ENCODE measurements at regions not wholly inside any gene's neighbourhood (a gene's known extent, or its start where the extent isn't known, plus 50 kb on each side); places are given as distances from the start of the nearest gene placed in this dataset.

GRCh38 chr15:81987628-81988027, 58.2 kb downstream of the MEX3B start:
- Histone ChIP-seq H3K36me3 (ENCODE audit: control insufficient read depth in 1 of 2, insufficient read depth in 2 of 2, low read length in 2 of 2) (no peaks in the 10 kb centered on the region), H4K8ac (ENCODE audit: low read depth, low read length) (no peak overlapping the region), H3K18ac (ENCODE audit: low read length) (no peak overlapping the region), H3K9me3 (ENCODE audit: insufficient read depth, low read depth, low read length) (peaks cover 2% of the 10 kb centered on the region), H3K9ac (ENCODE audit: low read length) (no peak overlapping the region), H2AFZ (ENCODE audit: insufficient read depth, low read length, poor library complexity) (no peak overlapping the region), H4K91ac (ENCODE audit: low read depth, low read length) (no peak overlapping the region), H2BK5ac (ENCODE audit: low read depth, low read length, poor library complexity) (no peak overlapping the region), H3K4me3 (ENCODE audit: low read depth, low read length) (no peak overlapping the region), H2BK12ac (ENCODE audit: low read length) (no peak overlapping the region), H2BK120ac (ENCODE audit: insufficient read depth, low read length, poor library complexity) (no peak overlapping the region), H3K79me2 (ENCODE audit: control insufficient read depth, insufficient read depth, low read length, poor library complexity) (no peaks in the 10 kb centered on the region), H2AK5ac (ENCODE audit: low read length) (no peak overlapping the region), H3K4me2 (ENCODE audit: low read length) (no peak overlapping the region), H3K27me3 (ENCODE audit: insufficient read depth, low read length) (no peaks in the 10 kb centered on the region), H3K4me1 (ENCODE audit: control insufficient read depth in 1 of 2, insufficient read depth in 2 of 2, low read length in 2 of 2) (no peaks in the 10 kb centered on the region), H3K79me1 (ENCODE audit: low read length) (no peaks in the 10 kb centered on the region), H3K4ac (ENCODE audit: low read depth, low read length) (no peak overlapping the region), H3K14ac (ENCODE audit: low read length) (no peak overlapping the region), H3K27ac (ENCODE audit: low read depth, low read length) (no peak overlapping the region), H3K23ac (ENCODE audit: low read length) (no peak overlapping the region), H4K12ac (ENCODE audit: low read depth, low read length) (no peak overlapping the region)
- DNase-seq: no peak
- WGBS (ENCODE audit: extremely low coverage, insufficient coverage, insufficient read length): 100% methylated on average over 1 of the region's 4 CpGs

- H3K23ac ChIP-seq (ENCODE audit: low read length): no peak overlapping the region
- H3K79me1 ChIP-seq (ENCODE audit: low read length): no peaks in the 10 kb centered on the region
- no peak overlapping the region for H3K27ac ChIP-seq (ENCODE audit: low read depth, low read length)
- no peaks in the 10 kb centered on the region for H3K36me3 ChIP-seq (ENCODE audit: control insufficient read depth in 1 of 2, insufficient read depth in 2 of 2, low read length in 2 of 2)
- no peak overlapping the region for H3K4me3 ChIP-seq (ENCODE audit: low read depth, low read length)
- H2BK120ac ChIP-seq (ENCODE audit: insufficient read depth, low read length, poor library complexity): no peak overlapping the region
- no peak overlapping the region for H2AFZ ChIP-seq (ENCODE audit: insufficient read depth, low read length, poor library complexity)
- H3K4me2 ChIP-seq (ENCODE audit: low read length): no peak overlapping the region
- no peak overlapping the region for H3K4ac ChIP-seq (ENCODE audit: low read depth, low read length)
- H4K12ac ChIP-seq (ENCODE audit: low read depth, low read length): no peak overlapping the region
- H2BK12ac ChIP-seq (ENCODE audit: low read length): no peak overlapping the region
- H3K14ac ChIP-seq (ENCODE audit: low read length): no peak overlapping the region
- H2AK5ac ChIP-seq (ENCODE audit: low read length): no peak overlapping the region
- no peak overlapping the region for H2BK5ac ChIP-seq (ENCODE audit: low read depth, low read length, poor library complexity)
- no peak overlapping the region for H3K18ac ChIP-seq (ENCODE audit: low read length)
- no peaks in the 10 kb centered on the region for H3K27me3 ChIP-seq (ENCODE audit: insufficient read depth, low read length)
- no CpG with 5 or more reads among the region's 10 CpGs for WGBS (ENCODE audit: extremely low coverage, insufficient coverage, insufficient read length)
- H4K91ac ChIP-seq (ENCODE audit: low read depth, low read length): no peak overlapping the region
- H4K8ac ChIP-seq (ENCODE audit: low read depth, low read length): no peak overlapping the region
- no peaks in the 10 kb centered on the region for H3K79me2 ChIP-seq (ENCODE audit: control insufficient read depth, insufficient read depth, low read length, poor library complexity)
- no peaks in the 10 kb centered on the region for H3K4me1 ChIP-seq (ENCODE audit: control insufficient read depth in 1 of 2, insufficient read depth in 2 of 2, low read length in 2 of 2)
- no peak overlapping the region for H3K9ac ChIP-seq (ENCODE audit: low read length)
- H3K9me3 ChIP-seq (ENCODE audit: insufficient read depth, low read depth, low read length): no peaks in the 10 kb centered on the region
- no peak for DNase-seq
Measured at GRCh38 chr15:81983497-81983896, 62.3 kb downstream of the MEX3B start.

GRCh38 chr15:81982808-81983207, 63.0 kb downstream of the MEX3B start:
- H3K9me3 ChIP-seq (ENCODE audit: insufficient read depth, low read depth, low read length): no peaks in the 10 kb centered on the region
- no peak overlapping the region for H3K4ac ChIP-seq (ENCODE audit: low read depth, low read length)
- no peaks in the 10 kb centered on the region for H3K79me1 ChIP-seq (ENCODE audit: low read length)
- no peak overlapping the region for H3K4me3 ChIP-seq (ENCODE audit: low read depth, low read length)
- no peak overlapping the region for H2BK5ac ChIP-seq (ENCODE audit: low read depth, low read length, poor library complexity)
- WGBS (ENCODE audit: extremely low coverage, insufficient coverage, insufficient read length): no CpG with 5 or more reads among the region's 5 CpGs
- no peak overlapping the region for H3K18ac ChIP-seq (ENCODE audit: low read length)
- no peaks in the 10 kb centered on the region for H3K36me3 ChIP-seq (ENCODE audit: control insufficient read depth in 1 of 2, insufficient read depth in 2 of 2, low read length in 2 of 2)
- no peaks in the 10 kb centered on the region for H3K4me1 ChIP-seq (ENCODE audit: control insufficient read depth in 1 of 2, insufficient read depth in 2 of 2, low read length in 2 of 2)
- no peak overlapping the region for H3K9ac ChIP-seq (ENCODE audit: low read length)
- H4K8ac ChIP-seq (ENCODE audit: low read depth, low read length): no peak overlapping the region
- no peak overlapping the region for H4K12ac ChIP-seq (ENCODE audit: low read depth, low read length)
- H2AK5ac ChIP-seq (ENCODE audit: low read length): no peak overlapping the region
- no peak overlapping the region for H3K4me2 ChIP-seq (ENCODE audit: low read length)
- H4K91ac ChIP-seq (ENCODE audit: low read depth, low read length): no peak overlapping the region
- H2BK120ac ChIP-seq (ENCODE audit: insufficient read depth, low read length, poor library complexity): no peak overlapping the region
- no peak overlapping the region for H3K14ac ChIP-seq (ENCODE audit: low read length)
- H2AFZ ChIP-seq (ENCODE audit: insufficient read depth, low read length, poor library complexity): no peak overlapping the region
- no peaks in the 10 kb centered on the region for H3K79me2 ChIP-seq (ENCODE audit: control insufficient read depth, insufficient read depth, low read length, poor library complexity)
- H3K23ac ChIP-seq (ENCODE audit: low read length): no peak overlapping the region
- no peak overlapping the region for H3K27ac ChIP-seq (ENCODE audit: low read depth, low read length)
- no peak overlapping the region for H2BK12ac ChIP-seq (ENCODE audit: low read length)
- no peak for DNase-seq
- no peaks in the 10 kb centered on the region for H3K27me3 ChIP-seq (ENCODE audit: insufficient read depth, low read length)

GRCh38 chr15:81981908-81982307, 63.9 kb downstream of the MEX3B start:
- no peak overlapping the region for H3K4ac ChIP-seq (ENCODE audit: low read depth, low read length)
- H3K27me3 ChIP-seq (ENCODE audit: insufficient read depth, low read length): no peaks in the 10 kb centered on the region
- no peaks in the 10 kb centered on the region for H3K4me1 ChIP-seq (ENCODE audit: control insufficient read depth in 1 of 2, insufficient read depth in 2 of 2, low read length in 2 of 2)
- no peak overlapping the region for H3K14ac ChIP-seq (ENCODE audit: low read length)
- H3K18ac ChIP-seq (ENCODE audit: low read length): no peak overlapping the region
- H2AFZ ChIP-seq (ENCODE audit: insufficient read depth, low read length, poor library complexity): no peak overlapping the region
- H3K4me2 ChIP-seq (ENCODE audit: low read length): no peak overlapping the region
- no peak overlapping the region for H2BK12ac ChIP-seq (ENCODE audit: low read length)
- H3K79me1 ChIP-seq (ENCODE audit: low read length): no peaks in the 10 kb centered on the region
- no CpG with 5 or more reads among the region's 3 CpGs for WGBS (ENCODE audit: extremely low coverage, insufficient coverage, insufficient read length)
- H4K91ac ChIP-seq (ENCODE audit: low read depth, low read length): no peak overlapping the region
- H2BK5ac ChIP-seq (ENCODE audit: low read depth, low read length, poor library complexity): no peak overlapping the region
- H3K27ac ChIP-seq (ENCODE audit: low read depth, low read length): no peak overlapping the region
- no peak overlapping the region for H3K9ac ChIP-seq (ENCODE audit: low read length)
- H3K79me2 ChIP-seq (ENCODE audit: control insufficient read depth, insufficient read depth, low read length, poor library complexity): no peaks in the 10 kb centered on the region
- H3K9me3 ChIP-seq (ENCODE audit: insufficient read depth, low read depth, low read length): no peaks in the 10 kb centered on the region
- H3K4me3 ChIP-seq (ENCODE audit: low read depth, low read length): no peak overlapping the region
- no peaks in the 10 kb centered on the region for H3K36me3 ChIP-seq (ENCODE audit: control insufficient read depth in 1 of 2, insufficient read depth in 2 of 2, low read length in 2 of 2)
- no peak overlapping the region for H2BK120ac ChIP-seq (ENCODE audit: insufficient read depth, low read length, poor library complexity)
- no peak overlapping the region for H2AK5ac ChIP-seq (ENCODE audit: low read length)
- H3K23ac ChIP-seq (ENCODE audit: low read length): no peak overlapping the region
- H4K12ac ChIP-seq (ENCODE audit: low read depth, low read length): no peak overlapping the region
- no peak for DNase-seq
- H4K8ac ChIP-seq (ENCODE audit: low read depth, low read length): no peak overlapping the region
